ENCODE measurements at regions not wholly inside any gene's neighbourhood (a gene's known extent, or its start where the extent isn't known, plus 50 kb on each side); places are given as distances from the start of the nearest gene placed in this dataset.

DNA sequence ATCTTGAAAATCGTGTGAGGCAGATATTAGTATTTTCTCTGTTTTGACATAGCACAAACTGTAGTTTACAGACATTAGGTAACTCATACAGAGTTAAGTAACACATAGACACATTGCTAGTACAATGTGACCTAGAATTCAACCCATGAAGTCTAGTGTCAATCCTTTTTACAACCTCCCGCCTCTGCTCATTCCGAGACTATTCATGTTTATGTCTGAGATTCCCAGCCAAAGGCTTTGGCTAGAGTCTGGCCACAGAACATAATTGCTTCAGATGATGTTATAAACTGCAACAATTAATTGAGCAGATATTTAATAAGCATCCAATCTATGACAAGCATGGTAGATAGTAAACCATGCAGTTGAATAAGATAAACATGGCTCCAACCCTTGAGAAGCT lies 841.0 kb downstream of the STIM2 start:
- Histone ChIP-seq H3K36me3 (no peaks in the 10 kb centered on the region), H3K27ac (no peak overlapping the region), H3K4me3 (no peak overlapping the region), H3K27me3 (no peaks in the 10 kb centered on the region), H3K4me1 (peaks cover 0 to 14% (median 2%) of the 10 kb centered on the region in 4 donors), H3K9me3 (no peaks in the 10 kb centered on the region)
- no peak for DNase-seq (ENCODE audit: low spot score in 2 of 2)
- WGBS, 2 donors: 34 to 35% methylated on average over 3 of the region's 3 CpGs
- no peak for TF ChIP-seq EP300 (IDR thresholded peaks at IDR 0.05)
- no peak for TF ChIP-seq CTCF (IDR thresholded peaks at IDR 0.05)
- TF ChIP-seq POLR2A (IDR thresholded peaks at IDR 0.05): no peak

DNA sequence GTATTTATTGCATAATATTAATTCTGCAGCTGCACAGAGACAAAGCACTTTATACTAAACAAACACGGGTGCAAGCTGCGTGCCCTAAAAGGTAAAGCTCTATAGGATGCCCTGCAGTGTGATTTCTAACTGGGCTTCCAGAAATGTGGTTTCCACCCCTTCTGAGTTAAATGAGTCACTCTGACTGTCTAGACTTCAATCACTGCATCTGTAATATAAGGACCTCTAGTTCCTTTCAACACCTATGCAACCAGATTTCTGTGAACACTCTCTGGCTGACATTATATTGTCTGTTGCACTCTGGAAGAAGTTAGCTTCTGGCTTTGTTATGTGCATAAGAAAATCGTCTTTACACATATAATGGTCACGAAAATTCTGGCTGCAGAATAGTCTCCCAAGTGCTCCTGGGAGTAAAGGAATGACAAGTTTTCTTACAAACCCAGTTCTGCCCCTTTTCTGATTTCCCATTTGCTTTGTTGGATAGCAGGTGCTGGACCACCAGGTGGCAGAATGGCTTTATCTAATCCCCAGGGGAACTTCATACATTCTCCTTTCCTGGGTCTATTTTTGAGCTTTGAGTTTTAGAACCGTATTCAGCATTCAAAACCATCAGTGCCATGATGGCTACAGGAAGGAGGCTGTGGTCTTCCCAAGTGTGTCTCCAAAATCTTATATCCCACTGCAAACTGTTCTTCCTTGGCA lies 842.2 kb downstream of the STIM2 start:
- Histone ChIP-seq H3K9me3 (no peaks in the 10 kb centered on the region), H3K27me3 (no peaks in the 10 kb centered on the region), H3K36me3 (no peaks in the 10 kb centered on the region), H3K4me1 (peaks cover 0 to 14% (median 2%) of the 10 kb centered on the region in 4 donors), H3K4me3 (no peak overlapping the region), H3K27ac (no peak overlapping the region)
- TF ChIP-seq EP300 (IDR thresholded peaks at IDR 0.05): no peak
- no peak for TF ChIP-seq CTCF (IDR thresholded peaks at IDR 0.05)
- no peak for TF ChIP-seq POLR2A (IDR thresholded peaks at IDR 0.05)
- 34 to 39% methylated on average over 5 of the region's 5 CpGs for WGBS, 2 donors
- DNase-seq (ENCODE audit: low spot score in 2 of 2): no peak

DNA sequence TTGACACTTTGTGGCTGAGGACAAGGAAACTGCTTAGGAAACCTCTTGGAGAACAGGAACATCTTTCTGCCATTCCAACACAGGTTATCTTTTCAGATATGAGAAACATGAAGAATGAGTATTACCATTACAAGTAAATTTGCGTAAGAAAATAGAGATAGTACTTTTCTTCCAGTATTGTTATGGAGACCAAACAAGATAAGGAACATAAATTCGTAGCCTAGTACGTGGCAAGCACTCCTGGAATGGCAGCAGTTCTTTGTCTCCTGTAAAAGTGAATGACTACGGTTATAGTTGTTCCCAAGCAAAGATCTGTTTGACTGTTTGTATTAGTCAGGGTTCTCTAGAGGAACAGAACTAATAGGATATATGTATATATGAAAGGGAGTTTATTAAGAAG lies 843.1 kb downstream of the STIM2 start:
- no peaks in the 10 kb centered on the region for H3K36me3 ChIP-seq
- H3K4me1 ChIP-seq: peaks cover 0 to 14% (median 2%) of the 10 kb centered on the region in 4 donors
- H3K9me3 ChIP-seq: no peaks in the 10 kb centered on the region
- no peaks in the 10 kb centered on the region for H3K27me3 ChIP-seq
- TF ChIP-seq EP300 (IDR thresholded peaks at IDR 0.05): no peak
- no peak for TF ChIP-seq CTCF (IDR thresholded peaks at IDR 0.05)
- no peak for TF ChIP-seq POLR2A (IDR thresholded peaks at IDR 0.05)
- DNase-seq (ENCODE audit: low spot score in 2 of 2): no peak
- H3K4me3 ChIP-seq: no peak overlapping the region
- 88 to 93% methylated on average over 4 of the region's 4 CpGs for WGBS, 2 donors
- H3K27ac ChIP-seq: no peak overlapping the region

- no peaks in the 10 kb centered on the region for H3K9me3 ChIP-seq
- no peak for DNase-seq (ENCODE audit: low spot score in 2 of 2)
- H3K4me3 ChIP-seq: no peak overlapping the region
- no peak overlapping the region for H3K27ac ChIP-seq
- H3K4me1 ChIP-seq: no peaks in the 10 kb centered on the region
- no peak for TF ChIP-seq POLR2A (IDR thresholded peaks at IDR 0.05)
- no peak for TF ChIP-seq EP300 (IDR thresholded peaks at IDR 0.05)
- no peak for TF ChIP-seq CTCF (IDR thresholded peaks at IDR 0.05)
- no peaks in the 10 kb centered on the region for H3K36me3 ChIP-seq
- 93 to 97% methylated on average over 3 of the region's 3 CpGs for WGBS, 2 donors
- H3K27me3 ChIP-seq: no peaks in the 10 kb centered on the region
Observed at GRCh38 chr4:27711041-27711440, 850.4 kb downstream of the STIM2 start.

DNA sequence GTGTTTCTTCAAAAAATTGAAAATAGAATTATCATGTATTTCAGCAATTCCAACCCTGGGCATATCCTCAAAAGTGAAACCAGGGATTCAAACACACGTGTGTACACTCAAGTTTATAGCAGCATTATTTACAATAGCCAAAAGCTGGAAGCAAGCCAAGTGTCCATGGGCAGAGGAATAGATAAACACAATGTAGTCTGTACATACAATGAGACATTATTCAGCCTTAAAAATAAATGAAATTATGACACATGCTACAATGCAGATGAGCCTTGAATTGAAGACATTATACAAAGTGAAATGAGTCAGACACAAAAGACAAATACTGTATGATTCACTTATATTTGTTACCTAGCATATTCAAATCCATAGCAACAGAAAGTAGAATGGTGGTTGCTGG lies 853.4 kb downstream of the STIM2 start:
- no peak overlapping the region for H3K4me3 ChIP-seq
- H3K4me1 ChIP-seq: no peaks in the 10 kb centered on the region
- no peaks in the 10 kb centered on the region for H3K27me3 ChIP-seq
- DNase-seq (ENCODE audit: low spot score in 2 of 2): no peak
- H3K36me3 ChIP-seq: no peaks in the 10 kb centered on the region
- H3K27ac ChIP-seq: no peak overlapping the region
- WGBS, 2 donors: 17 to 19% methylated on average over 1 of the region's 1 CpG
- H3K9me3 ChIP-seq: no peaks in the 10 kb centered on the region
- no peak for TF ChIP-seq CTCF (IDR thresholded peaks at IDR 0.05)
- no peak for TF ChIP-seq POLR2A (IDR thresholded peaks at IDR 0.05)
- no peak for TF ChIP-seq EP300 (IDR thresholded peaks at IDR 0.05)

Data from tibial nerve (tissue), 4 donors.